ENCODE measurements at regions not wholly inside any gene's neighbourhood (a gene's known extent, or its start where the extent isn't known, plus 50 kb on each side); places are given as distances from the start of the nearest gene placed in this dataset.
"Not testable (repeated sequence)": the region's sequence is repeated elsewhere in the genome, so short reads cannot be mapped to it uniquely, and the experiment has no call there.

DNA sequence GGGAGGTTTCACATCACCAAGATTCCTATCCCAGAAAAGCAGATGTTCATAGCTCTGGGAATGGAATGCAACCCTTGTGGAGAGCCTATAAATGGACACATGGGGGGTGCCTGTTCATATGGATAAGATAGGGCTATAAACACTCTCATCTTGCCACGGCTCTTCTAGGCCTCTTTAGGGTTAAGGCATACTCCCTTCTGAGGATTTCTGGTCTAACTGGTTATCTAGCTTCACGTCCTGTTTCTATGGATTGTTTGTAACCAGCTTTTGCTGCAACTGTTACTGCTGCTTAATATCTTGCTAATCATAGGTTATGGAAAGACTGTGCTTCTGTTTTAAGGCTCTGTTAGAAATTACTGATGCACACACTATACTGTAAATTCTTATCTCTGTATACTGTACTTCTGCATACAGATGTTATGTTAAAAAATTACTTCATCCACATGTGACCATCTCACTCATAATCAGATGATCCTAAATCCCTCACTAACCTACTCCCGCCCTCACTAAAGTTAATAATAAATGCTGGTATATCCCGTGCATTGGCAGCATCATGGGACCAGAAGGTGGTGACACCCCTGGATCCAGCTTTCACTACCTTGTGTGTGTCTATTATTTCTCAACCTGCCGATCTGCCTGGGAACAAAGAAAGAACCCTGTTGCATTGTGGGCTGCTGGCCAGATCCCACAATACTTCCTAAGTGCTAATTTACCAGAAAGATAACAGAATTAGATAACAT lies 68.7 kb downstream of the PRKAB2 start:
- DNase-seq (ENCODE audit: low spot score): not testable (repeated sequence)

DNA sequence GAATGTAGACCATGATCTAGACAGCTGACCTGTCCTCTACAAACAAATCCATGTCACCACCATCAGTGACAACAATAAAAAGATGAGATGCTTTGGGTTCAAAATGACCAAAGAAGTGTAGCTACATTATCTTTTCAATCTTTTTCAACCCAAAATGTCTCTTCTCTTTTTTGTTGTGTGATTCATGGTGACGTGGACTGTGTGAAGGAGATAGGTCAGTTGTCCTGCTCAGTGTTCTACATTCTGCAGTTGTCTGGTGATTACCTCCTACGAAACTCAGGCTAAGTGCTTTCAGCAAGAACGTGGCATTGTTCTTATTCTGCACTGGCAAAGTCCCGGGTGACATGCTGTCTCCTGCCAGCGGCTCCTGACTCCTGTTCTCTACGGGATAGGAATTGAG lies 73.1 kb downstream of the PRKAB2 start:
- DNase-seq (ENCODE audit: low spot score): no peak

DNA sequence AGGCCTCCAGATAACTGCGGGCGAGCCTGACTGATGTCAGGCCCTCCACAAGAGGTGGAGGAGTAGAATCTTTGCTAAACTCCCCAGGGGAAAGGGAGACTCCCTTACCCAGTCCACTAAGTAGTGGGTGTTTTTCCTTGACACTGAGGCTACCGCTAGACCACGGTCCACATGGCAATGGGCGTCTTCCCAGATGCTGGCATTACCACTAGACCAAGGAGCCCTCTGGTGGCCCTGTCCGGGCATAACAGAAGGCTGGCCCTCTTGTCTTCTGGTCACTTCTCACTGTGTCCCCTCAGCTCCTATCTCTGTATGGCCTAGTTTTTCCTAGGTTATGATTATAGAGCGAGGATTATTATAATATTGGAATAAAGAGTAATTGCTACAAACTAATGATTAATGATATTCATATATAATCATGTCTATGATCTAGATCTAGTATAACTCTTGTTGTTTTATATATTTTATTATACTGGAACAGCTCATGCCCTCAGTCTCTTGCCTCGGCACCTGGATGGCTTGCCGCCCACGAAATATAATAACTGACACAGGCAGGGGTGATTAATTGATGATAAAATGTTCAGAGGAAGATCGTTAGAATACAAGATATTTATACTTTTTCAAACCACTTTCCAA lies 73.8 kb downstream of the PRKAB2 start:
- DNase-seq (ENCODE audit: low spot score): not testable (repeated sequence)

DNA sequence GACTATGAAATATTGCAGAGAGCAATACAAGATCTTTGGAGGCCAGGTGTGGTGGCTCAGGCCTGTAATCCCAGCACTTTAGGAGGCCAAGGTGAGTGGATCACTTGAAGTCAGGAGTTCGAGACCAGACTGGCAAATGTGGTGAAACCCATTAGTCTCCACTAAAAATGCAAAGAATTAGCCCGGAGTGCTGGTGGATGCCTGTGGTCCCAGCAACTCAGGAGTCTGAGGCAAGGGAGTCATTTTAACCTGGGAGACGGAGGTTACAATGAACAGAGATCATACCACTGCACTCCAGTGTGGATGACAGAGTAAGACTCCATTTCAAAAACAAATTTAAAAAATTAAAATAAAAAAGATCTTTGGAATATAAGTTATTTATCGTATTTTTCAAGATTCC lies 76.6 kb downstream of the PRKAB2 start:
- DNase-seq (ENCODE audit: low spot score): no peak

DNA sequence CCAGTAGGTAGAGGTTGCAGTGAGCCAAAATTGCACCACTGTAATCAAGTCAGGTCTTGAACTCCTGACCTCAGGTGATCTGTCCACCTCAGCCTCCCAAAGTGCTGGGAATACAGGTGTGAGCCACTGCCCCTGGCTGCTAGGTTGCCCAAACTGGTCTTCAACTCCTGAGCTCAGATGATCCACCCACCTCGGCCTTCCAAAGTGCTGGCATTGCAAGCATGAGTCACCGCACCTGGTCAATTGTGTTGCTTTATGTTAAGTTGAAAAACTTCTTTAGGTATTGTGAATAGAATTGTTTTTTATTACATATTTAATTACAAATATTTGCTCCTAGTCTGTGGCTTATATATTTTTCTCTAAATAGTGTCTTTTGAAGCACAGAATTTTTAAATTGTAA lies 80.5 kb downstream of the PRKAB2 start:
- no peak for DNase-seq (ENCODE audit: low spot score)

DNA sequence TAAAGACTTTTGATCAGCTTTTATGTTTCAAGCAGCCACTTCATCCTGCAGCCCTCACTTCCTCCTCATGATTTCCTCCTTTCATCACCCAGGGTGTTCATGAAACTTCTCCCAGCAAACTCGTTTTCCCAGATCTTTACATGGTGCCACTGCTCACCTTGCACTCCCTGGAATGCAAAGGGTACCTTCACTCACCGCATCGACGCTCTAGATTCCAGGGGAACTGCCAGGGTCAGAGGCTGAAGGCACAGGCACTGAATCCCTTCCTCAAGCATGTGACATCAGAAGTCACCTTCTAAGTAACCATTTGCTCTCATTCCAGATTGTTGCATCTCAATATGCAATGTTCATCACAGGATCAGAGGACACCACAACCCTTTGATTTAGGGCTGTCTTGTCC lies 82.8 kb downstream of the PRKAB2 start:
- DNase-seq (ENCODE audit: low spot score): no peak

DNA sequence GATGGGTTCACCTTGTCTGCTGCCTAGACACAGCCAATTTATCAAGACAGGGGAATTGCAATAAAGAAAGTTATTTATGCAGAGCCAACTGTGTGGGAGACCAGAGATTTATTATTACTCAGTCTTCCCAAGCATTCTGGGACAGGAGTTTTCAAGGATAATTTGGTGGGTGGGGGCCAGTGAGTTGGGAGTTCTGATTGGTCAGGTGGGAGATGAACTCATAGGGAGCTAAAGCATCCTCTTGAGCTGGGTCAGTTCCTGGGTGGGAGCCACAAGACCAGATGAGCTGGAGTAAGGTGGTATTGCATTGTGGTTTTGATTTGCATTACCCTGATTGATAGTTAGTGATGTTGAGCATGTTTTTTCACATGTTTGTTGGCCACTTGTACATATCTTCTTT lies 86.1 kb downstream of the PRKAB2 start:
- DNase-seq (ENCODE audit: low spot score): no peak

DNA sequence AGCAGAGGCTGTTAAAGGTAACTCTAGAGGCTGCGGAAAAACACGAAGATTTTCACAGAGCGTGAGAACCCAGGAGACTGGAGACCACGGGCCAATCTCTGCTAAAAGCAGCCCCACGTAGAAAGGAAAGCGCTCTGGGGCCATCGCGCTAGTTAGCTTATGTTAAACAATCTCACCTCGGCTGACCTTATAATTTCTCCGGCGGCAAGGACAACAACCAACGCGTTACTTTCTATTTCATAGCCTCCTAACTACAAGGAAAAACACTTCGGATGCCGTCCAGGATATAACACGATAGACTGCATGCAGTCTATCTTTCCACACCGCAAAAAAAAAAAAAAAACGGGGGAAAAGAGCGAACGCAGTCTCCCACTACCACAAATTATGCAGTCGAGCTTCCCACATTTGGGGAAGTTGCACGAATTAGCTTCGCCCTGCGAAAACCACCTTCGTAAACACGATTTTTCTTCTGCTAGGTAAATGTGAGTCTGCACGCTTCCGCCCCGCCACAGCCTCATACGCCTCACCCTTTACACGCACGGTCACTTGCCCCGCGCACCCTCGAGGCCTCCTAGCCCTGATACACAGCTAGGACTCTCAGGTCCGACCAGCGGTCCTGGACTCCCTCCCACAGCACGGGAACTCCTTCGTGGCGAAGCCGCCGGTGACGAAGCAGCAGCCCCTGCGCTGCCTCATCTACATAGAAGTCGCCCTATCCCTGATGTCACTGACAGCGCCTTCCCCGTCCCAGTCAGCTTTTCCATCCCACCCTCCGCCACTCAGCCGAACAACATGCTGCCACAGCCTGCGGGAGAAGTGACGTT lies 87.8 kb downstream of the PRKAB2 start:
- peak; percentile 71 for DNase-seq (ENCODE audit: low spot score)

DNA sequence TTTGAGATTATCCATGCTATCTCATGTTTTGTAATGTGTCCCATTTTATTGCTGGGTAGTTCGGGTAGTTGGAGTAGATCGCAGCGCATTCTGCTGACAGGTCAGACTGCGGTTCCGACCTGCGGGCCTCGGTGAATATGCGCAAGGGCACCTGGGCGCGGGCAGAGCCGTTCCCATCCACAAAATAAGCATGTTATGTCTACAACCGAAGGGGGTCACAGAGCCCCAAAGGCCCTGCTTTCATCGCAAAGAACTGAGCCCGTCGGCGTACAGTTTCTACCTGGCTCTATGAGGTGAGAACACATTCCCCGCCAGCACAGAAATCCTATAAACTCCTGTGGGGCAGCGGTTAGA lies 88.4 kb downstream of the PRKAB2 start:
- no peak for DNase-seq (ENCODE audit: low spot score)

DNA sequence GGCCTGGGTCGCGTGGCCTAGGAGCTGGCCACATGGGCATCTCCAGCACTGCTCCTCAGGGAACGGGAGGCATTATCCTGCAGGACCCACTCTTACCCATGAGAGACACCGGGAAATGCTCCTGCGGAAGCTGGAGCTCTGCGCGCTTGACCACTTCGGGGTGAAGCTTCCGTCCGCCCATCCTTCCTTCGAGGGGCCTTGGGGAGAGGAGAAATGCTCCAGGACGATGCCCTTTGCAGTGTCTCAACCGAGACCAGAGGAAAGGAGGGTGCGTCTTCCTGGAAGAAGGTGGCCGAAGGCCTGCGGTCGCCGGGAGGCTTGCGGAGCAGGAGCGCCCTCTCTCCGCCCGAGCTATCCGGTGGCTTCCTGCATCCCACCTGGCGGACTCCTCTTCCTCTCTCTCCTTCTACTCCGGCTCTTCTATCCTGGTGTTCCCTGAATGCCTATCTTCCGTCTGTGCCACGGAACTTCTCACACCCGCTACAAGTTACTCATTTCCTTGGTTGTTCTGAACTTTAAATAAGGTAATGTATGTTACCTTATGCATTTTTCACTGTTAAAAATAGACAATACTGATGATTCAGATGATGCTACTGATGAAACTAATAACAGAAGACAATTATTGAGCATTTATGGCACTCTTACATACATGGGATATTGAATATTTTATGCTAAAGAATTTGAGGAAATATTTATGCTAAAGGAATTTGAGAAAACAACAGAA lies 91.4 kb downstream of the PRKAB2 start:
- DNase-seq (ENCODE audit: low spot score): no peak

DNA sequence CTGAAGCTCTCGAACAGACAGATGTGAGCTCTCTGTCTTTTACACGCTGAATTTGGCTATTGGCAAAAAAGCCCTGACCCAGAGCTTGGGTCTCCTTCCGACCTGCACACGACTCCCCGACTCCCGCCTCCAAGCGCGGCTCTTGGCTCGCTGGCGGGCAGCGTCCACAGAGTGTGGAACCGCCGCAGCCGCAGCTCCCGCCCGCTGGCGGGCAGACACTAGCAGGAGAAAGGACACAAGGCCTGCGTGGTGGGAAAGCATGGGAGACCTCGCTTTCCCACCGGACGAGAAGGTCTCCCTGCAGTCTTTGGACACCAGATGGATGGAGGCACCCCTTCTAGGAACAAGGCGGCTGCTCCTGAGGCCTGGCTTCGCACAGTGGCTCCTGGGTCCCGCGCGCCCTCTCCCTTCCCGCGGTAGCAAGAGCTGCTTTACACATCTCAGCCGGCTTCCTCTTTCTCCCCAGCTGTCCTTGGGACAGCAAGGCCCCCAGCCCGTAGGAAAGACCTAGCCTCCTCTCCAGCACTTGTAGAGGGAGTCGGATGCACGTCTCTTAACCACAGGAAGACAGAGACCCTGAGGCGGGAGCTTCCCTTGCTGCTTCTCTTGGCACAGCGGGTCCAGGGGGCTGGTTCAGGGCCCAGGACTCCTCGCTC lies 92.1 kb downstream of the PRKAB2 start:
- DNase-seq (ENCODE audit: low spot score): no peak

DNA sequence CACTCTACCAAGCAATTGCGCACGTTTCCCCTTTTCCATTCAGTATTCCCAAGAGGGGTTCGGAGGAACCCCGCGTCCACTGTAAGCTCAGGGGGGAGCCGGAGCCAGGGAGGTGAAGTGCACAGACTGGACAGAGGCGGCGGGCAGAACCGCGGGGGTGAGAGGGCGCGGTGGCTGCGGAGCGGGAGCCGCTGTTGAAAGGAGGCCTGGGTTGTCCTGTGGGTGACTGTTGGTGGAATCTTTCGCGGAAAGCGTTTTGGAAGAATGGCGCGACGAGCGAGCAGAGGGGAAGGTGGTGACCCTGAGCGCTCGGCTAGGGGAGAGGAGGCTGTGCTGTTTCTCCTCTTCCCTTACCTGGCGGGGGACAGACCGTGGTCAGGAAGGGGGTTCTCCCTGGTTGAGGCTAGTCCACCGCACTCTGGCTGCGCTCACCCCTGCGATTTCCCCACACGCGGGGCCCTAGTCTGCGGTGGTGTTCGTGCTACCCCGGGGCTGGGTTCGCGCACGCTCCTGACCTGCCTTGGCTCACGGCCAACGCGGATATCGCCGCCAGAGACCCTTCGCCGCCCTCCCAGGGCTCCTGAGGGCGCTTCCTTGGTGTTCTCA lies 92.8 kb downstream of the PRKAB2 start:
- no peak for DNase-seq (ENCODE audit: low spot score)

DNA sequence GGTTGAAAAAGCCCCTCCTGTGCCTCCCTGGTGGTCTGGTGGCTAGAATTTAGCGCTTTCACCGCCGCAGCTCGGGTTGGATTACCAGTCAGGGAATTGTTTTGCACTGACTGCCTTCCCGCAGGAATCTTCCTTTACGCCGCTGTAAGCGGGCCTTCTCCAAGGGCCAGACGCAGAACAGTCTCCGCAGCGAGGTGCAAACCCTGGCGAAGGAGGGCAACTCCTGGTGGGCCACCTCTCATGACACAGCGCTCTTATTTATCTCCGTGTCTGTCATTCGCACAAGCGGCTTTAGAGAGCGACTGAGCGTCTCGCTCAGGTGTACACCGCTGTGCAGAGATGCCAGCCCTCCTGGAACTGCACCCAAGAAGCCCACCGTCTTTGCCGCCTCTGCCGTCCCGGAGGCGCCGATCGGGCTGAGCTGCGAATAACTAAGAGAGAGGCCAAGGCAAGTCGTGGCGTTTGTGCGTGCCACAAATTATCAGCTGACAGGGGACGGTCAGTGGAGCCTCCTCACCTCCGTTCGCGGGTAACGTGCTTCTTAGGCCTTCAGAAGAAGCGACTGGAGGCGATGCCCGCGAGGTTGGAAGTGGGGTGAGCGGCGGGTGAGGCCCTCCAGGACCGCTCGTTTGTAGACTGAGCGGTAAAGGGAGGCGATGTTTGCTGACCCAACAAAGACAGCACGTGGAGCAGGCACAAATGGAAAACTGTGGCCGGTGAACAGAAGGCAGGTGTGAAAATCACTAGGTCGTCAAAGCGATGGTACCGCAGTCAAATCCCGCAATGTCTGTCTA lies 93.5 kb downstream of the PRKAB2 start:
- DNase-seq (ENCODE audit: low spot score): no peak

DNA sequence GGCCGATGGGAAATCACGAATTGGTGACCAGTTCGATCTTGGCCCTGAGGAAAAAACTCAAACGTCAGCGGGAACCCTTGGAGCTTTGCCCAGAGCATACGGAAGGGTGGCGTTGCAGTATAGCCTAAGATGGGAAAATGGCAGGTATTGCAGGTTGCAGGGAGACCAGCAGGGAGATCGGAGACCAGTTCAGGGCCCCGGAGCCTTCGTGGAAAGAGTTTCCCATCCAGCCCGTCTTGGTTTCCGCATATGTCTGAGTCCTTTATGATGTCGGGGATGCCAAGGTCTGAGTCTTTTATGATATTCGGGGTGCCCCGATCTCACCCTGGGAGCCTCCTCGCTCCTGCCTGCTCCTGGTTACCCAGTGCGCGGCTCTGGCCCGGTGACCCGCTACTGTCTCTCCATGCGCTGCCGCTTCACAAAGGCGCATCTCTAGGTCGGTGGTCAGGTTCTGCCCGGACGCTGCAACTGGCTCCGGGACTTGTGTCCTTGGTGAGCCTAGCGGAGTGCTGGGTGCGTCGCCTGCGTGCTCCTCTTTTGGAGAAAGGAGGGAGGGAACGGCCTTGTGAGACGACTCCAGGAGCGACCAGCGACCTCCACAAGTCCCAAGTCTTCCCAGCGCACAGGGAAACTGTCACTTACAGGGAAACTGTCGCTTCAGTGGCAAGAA lies 94.2 kb downstream of the PRKAB2 start:
- no peak for DNase-seq (ENCODE audit: low spot score)

DNA sequence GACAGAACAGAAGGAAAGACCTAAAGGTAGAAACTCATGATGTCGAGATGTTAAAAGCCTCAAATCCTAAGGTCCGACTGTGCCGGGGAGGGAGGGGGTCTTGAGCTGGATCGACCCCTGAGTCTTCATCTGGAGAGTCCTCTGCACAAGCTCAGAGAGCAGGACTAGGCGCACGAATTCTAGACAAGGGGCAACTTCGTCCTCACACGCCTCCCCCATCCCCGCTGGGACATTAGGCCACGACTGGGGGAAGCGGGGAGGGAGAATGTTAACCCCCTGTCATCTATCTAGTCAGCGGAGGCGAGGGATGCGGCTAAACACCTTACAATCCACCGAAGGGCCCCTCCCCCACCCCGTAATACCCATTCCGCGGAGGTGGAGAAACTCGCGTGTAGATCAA lies 94.7 kb downstream of the PRKAB2 start:
- DNase-seq (ENCODE audit: low spot score): no peak

DNA sequence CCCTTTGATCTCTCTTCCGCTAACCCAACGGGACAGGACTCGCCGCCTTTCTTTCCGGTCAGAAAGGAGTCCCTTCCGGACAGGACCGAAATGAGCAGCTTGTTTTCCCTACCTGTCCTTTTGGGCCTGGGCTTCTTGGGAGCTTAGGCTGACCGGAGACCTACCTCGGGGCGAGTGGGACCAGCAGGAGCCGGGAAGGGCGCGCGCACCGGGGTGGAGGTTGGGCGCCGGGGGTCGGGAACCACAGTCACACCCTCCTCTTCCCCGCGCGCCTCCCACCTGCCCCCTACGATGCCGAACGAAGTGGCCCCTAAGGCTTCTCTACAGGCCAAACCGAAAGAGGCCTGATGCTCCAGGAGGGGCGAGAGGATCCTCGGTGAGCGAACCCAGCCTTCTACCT lies 95.2 kb downstream of the PRKAB2 start:
- no peak for DNase-seq (ENCODE audit: low spot score)

DNA sequence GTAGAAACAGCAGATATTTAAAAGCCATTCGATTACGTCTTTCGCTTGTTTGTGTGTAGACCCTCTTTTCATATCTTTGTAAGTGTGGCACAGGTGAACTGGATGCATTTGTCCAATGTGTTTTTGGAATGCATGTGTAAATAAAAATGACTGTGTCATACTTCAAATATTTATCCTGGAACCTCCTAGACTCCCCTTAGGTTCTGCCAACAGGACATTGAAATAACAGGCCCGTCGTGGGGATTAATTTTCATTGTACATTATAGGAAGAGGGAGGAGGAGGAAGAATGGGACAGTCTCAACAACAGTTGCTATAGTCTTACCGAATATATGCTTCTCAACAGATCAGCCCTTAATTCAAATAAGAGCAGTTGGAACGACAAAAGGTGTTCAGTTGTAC lies 95.8 kb downstream of the PRKAB2 start:
- no peak for DNase-seq (ENCODE audit: low spot score)

DNA sequence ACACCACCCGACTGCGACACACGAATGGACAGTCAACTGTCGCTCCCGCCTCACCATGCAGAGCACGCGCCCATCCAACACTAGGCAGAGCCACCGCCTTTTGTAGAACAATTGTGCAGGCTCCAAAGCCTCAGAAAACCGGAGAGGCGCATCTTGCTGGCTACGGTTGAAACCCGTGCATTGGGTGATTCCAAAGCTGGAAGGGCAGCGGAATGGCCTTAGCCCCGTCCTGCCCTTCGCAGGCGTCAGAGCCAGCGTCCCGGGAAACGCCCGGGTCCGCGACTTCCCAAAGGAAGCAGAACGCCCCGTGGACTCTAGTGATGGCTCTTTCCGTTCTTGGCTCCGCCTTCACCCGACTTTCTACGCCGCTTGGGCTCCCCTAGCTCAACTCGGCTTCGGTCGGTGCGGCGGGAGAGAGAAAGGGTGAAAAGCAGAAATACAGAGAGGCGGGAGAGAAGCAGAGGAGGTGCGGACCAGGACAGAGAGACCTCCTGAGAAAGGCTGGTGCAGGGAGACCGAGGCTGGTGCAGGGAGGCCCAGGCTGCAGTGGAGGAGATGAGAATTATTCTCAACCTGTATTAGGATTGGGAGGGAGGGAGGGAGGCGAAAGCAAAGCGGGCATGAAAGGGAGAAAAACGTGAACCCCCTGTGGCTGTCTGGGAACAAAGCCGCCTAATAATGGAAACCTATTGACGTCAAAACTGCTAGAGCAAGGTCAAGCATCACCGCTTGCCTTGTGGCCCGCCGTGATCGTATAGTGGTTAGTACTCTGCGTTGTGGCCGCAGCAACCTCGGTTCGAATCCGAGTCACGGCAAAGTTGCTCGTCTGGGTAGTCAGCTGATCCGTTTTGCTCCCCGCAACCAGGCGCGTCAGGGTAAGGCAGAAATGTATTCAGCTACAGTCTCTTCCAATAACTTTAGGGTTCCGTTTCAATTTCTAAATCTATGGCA lies 99.5 kb downstream of the PRKAB2 start:
- DNase-seq (ENCODE audit: low spot score): no peak

DNA sequence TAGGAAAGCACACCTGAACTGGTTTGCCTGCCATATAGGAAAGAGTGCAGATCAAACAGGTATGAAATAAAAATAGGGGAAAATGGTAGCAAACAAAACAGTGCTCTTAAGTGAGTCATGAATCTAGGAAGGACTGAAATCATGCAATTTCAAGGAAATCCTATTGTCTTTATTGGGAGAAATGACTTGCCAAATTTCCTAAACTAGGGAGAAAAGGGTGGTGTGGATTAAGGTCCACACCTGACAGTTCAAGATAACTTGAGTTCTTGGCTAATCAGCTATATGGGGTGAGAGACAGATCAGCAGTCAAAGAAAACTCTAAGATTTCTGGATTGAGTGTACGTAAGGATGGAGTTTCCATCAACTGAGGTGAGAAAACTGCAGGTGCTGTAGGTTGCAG lies 101.1 kb downstream of the PRKAB2 start:
- no peak for DNase-seq (ENCODE audit: low spot score)
